Body of pancreas (tissue), 4 donors: ENCODE measurements at regions not wholly inside any gene's neighbourhood (a gene's known extent, or its start where the extent isn't known, plus 50 kb on each side); places are given as distances from the start of the nearest gene placed in this dataset.

Source experiments
- CTCF ChIP-seq, 7 experiments: fragments of 450-650 bp in 4 of 7; fragments of 200-600 bp in 3 of 7; sonication (generic) in 3 of 7; IDR thresholded peaks; one replicate each; pipeline ENCODE4 v1.5.1; 2016 to 2019; ENCODE audit warnings: antibody characterized with exemption in 7 of 7
- POLR2A ChIP-seq, 3 donors: fragments of 450-650 bp; IDR thresholded peaks; one replicate each; pipeline ENCODE4 v1.6.1; 2016; ENCODE audit warnings: antibody characterized with exemption in 3 of 3, mild to moderate bottlenecking in 2 of 3

DNA sequence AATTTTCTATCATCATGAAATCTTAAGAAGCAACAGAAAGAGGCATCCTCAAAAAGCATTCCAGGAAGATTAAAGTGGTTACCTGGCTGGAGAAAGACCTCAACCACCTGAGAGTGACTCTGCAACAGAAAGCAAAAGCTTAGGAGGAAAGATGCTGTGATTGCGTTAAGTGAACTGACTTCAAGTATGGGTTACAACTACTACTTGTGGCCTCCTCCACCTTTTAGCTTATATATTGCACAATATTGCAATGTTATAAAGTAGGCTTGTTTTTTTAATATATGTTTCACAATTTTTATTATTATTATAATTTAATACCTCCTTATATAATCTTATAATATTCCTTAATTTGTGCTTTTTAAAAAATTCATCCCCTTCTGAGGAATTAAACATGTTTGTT lies 1407.5 kb downstream of the KCNT2 start:
- no peak for TF ChIP-seq POLR2A (IDR thresholded peaks at IDR 0.05)
- TF ChIP-seq CTCF (IDR thresholded peaks at IDR 0.05) = no peak
